Activated naive CD4-positive, alpha-beta T cell (primary cell): ENCODE measurements at regions not wholly inside any gene's neighbourhood (a gene's known extent, or its start where the extent isn't known, plus 50 kb on each side); places are given as distances from the start of the nearest gene placed in this dataset.

Experiments
- DNase-seq, 4 experiments: peaks; one replicate each; lab custom pipeline; 2025; lab: John Stamatoyannopoulos, UW

- no peak for DNase-seq
Measured at GRCh38 chr13:90950160-90950559, 397.3 kb upstream of the MIR17HG start.

GRCh38 chr13:90951663-90952062, 395.8 kb upstream of the MIR17HG start:
- DNase-seq = no peak

DNA sequence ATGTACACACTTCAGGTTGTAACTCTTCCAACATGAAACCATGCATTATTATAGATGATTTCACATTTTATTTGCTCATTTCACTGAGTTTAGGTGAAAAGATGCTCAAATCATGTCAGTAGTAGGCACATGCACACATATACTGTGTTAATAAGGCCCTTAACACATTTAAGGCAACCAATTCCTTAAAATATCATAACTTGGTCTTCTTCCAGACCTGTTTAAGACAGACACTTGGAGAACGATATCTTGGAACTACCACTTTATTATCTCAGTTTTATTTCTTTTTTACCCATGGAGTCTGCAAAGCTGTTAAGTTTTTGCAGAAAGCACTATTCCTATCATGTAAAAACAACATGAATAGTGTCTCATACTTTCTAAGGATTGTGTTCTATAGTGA, 395.2 kb upstream of the MIR17HG start:
- DNase-seq = no peak

- DNase-seq = no peak
Measured at GRCh38 chr13:90954605-90955195, 392.8 kb upstream of the MIR17HG start.

GRCh38 chr13:90956031-90956430, 391.5 kb upstream of the MIR17HG start:
- DNase-seq = no peak

- no peak for DNase-seq
Measured at GRCh38 chr13:90958866-90959265, 388.6 kb upstream of the MIR17HG start.

- no peak for DNase-seq
Measured at GRCh38 chr13:90968166-90968904, 379.2 kb upstream of the MIR17HG start.

DNA sequence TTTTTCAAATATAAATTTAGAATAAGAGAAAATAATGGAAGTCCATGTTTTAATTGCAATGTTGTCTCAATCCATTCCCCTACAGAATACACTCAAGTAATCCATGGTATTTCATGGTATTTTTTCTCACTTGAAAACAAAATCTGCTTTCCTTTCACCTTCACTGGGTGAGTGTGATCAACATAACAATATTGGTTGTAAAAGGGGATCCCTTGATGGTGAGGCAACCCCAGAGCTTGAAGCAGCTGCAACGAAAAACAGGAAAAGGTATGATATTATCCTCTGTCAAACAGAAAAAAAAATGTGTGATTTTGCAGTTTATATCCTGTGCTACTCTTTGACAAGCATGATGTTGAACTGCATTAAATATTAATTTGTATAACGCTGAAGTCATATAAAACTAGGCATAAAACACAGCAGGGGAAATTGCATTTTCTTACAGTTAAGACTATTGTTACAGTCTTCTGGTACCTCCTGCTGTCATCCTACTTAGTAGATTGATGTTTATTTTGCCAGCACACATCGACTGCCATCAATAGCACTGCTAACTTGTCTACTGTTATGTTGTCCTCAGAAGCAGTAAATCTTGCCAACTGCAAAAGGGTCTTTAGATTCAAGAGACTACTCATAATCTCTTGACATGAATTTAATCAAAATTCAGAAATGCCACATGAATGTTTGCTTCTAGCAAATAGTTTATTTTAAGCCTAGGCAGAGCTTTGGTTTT, 373.1 kb upstream of the MIR17HG start:
- no peak for DNase-seq

DNA sequence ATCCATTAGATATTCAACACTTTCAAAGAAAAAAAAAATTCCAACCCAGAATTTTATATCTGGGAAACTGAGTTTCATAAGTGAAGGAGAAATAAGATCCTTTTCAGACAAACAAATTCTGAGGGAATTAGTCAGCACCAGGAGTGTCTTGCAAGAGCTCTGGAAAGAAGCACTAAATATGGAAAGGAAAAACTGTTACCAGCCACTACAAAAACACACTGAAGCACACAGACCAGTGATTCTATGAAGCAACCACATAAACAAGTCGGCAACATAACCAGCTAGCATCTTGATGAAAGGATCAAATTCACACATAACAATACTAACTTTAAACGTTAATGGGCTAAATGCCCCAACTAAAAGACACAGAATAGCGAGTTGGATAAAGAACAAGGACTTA, 368.4 kb upstream of the MIR17HG start:
- DNase-seq = no peak

GRCh38 chr13:90984756-90985155, 362.7 kb upstream of the MIR17HG start:
- no peak for DNase-seq

- DNase-seq = no peak
Measured at GRCh38 chr13:90995001-90995400, 352.5 kb upstream of the MIR17HG start.

GRCh38 chr13:90995614-90996013, 351.9 kb upstream of the MIR17HG start:
- DNase-seq = no peak

- DNase-seq = no peak
Measured at GRCh38 chr13:90997951-90998350, 349.5 kb upstream of the MIR17HG start.

- no peak for DNase-seq
Measured at GRCh38 chr13:90999401-90999800, 348.1 kb upstream of the MIR17HG start.

DNA sequence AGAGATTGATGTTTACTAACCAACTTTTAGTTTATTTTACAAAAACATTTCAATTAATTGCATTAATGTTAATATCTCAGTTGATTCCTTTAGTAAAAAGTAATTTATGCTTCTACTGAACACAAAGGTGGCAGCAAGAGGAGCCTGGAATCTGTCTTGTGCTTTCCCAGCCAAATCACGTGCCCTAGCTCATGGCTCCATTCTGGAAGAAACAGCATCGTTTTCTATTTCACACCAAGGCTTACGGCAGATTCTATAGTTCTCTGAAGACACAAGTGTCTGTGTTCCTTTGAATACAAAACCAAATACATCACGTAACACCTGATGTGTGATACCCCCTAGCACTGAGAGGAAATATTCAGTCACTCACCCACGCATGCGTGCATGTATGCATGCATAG, 346.1 kb upstream of the MIR17HG start:
- DNase-seq = no peak

GRCh38 chr13:91014696-91015095, 332.8 kb upstream of the MIR17HG start:
- DNase-seq = no peak

GRCh38 chr13:91017031-91017668, 330.3 kb upstream of the MIR17HG start:
- no peak for DNase-seq

DNA sequence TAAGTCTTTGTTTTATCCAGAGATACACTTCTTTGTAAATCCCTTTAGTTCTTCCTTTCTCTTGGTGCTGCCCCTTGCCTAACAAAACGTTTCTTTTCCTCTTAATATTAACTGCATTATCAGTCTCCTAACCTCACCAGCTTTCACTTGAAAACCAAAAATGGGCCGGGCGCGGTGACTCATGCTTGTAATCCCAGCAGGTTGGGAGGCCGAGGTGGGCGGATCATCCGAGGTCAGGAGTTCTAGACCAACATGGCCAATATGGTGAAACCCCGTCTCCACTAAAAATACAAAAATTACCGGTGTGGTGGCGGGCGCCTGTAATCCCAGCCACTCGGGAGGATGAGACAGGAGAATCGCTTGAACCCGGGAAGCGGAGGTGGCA, 329.8 kb upstream of the MIR17HG start:
- DNase-seq = no peak

GRCh38 chr13:91020461-91021034, 326.9 kb upstream of the MIR17HG start:
- DNase-seq = no peak

DNA sequence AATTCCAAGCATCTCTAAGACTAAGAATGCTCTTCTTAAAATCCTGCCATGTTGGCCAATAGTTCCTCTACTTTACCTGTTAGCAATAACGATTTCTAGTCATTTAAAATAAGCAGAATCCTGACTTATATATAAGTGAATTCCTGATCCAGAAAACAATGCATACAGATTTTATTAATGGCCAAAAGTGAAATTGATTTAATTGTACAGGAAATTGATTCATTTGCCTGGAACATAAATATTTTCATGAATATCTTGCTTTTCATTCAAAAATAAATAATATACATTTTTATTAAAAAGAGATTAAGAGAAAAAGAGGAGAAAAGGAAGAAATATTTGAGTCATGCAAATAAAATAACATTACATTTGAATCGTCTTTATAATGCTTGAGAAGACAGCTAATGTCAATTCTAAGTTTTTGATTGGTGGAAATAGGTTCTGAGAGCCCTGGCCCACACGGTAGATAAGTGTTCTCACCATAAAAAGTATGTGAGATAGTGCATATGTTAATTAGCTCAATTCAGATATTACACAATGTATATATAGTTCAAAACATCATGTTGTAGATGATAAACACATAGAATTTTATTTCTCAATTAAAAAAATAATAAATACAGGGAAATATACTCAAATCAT, 323.2 kb upstream of the MIR17HG start:
- no peak for DNase-seq

DNA sequence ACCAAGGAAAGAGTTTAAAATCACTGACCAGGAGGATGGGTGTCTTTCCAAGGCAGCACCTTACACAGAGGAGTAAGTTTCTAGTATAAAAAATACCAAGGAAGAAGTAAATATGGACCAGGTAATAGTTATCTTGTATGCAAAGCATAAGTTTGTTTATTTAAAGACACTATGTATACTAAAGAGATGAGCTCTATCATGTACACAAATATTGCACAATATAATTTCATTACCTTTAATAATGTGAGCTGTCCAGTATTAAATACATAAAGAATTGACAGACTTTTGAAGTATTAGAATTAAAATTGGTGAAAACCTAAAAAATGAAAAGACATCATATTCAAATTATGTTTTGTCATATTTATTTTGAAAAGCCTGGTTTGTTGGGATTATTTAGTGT, 322.0 kb upstream of the MIR17HG start:
- no peak for DNase-seq

- DNase-seq = no peak
Measured at GRCh38 chr13:91031508-91031907, 316.0 kb upstream of the MIR17HG start.
